GM21381 (cell line): ENCODE measurements at regions not wholly inside any gene's neighbourhood (a gene's known extent, or its start where the extent isn't known, plus 50 kb on each side); places are given as distances from the start of the nearest gene placed in this dataset.
"Not testable (repeated sequence)": the region's sequence is repeated elsewhere in the genome, so short reads cannot be mapped to it uniquely, and the experiment has no call there.

Experiments
- ATAC-seq: cut with Tn5 transposase; IDR thresholded peaks from one replicate; pipeline ENCODE4 v1.9.1; 2021; ENCODE audit warnings: mild to moderate bottlenecking, moderate library complexity; ENCODE audit not compliant: unreplicated experiment

DNA sequence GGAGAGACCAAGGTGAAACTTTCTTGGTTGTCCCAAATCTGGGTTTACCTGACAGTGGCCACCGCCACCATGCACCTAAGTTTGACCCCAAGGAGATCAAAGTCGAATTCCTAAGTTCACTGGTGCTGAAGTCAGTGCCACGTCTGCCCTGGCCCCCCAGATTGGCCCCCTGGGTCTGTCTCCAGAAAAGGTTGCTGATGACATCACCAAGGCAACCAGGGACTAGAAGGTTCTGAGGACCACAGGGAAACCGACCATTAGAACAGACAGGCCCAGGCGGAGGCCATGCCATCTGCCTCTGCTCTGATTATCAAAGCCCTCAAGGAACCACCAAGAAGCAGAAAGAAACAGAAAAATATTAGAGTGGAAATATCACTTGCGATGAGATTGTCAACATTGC, 91.2 kb downstream of the DLL1 start:
- no peak for ATAC-seq

DNA sequence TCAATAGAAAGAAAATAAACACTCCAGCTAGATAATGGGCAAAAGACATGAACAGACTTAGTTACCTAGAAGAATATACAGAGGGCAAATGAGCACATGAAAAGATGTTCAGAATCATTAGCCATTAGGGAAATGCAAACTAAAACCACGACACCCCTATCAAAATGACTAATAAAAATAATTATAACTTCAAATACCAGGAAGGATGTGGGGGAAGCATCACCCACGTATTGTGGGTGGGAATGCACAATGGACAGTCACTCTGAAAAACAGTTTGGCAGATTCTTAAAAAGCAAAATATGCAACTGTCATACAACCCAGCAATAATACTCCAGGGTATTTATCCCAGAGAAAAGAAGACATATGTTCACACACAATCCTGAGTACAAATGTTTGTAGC, 92.6 kb downstream of the DLL1 start:
- no peak for ATAC-seq

DNA sequence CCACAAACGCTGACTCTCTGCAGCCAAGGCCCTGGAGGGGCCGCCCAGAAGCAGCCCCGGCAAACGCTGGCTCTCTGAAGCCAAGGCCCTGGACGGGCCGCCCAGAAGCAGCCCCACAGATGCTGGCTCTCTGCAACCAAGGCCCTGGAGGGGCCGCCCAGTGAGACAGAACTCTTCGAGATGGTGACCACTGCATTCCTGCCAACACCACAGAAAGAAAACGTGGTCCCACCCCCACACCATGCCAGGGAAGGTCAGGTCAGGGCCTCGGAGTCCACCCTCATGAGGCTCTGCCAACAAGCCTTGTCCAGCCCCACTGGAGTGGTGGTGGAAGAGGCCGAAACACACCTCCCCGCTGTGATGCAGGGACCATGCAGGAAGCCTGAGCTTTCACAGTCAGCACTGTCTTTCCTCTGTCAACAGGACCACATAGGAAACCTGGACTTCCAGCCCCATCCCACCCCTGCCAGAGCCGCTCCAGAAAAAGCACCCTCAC, 97.5 kb downstream of the DLL1 start:
- no peak for ATAC-seq

DNA sequence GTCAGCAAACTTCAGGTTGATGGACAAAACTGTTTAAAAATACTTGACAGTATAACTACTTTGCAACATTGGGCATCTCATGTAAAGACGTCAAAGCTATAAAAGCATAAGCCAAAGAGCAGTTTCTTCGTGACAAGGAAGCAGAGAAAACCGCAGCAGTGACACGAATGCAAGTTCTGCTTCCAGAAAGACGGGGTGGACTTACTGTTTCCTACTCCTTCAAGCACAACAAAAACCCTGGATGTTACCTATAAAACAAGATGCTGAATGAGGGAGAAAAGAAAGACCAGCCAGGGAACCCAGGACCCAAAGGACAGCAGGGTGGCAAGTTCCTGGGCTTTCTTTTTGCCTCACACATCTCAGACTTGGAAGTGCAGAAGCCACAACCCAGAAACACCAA, 98.0 kb downstream of the DLL1 start:
- ATAC-seq: no peak

DNA sequence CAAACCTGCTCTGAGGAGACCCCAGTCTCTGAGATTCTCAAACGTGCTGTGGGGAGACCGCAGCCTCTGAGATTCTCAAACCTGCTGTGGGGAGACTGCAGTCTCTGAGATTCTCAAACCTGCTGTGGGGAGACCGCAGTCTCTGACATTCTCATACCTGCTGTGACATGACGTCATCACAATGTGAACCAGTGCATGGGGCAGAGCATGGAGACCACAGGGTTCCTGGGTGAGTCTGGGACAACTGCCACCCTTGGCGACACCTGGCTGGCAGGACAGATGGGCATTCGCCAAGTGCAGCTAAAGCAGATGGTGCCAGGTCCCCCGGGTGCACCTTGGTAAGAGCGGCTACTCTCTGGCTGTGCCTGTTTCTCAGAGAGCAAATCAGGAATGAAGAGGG, 98.8 kb downstream of the DLL1 start:
- not testable (repeated sequence) for ATAC-seq

DNA sequence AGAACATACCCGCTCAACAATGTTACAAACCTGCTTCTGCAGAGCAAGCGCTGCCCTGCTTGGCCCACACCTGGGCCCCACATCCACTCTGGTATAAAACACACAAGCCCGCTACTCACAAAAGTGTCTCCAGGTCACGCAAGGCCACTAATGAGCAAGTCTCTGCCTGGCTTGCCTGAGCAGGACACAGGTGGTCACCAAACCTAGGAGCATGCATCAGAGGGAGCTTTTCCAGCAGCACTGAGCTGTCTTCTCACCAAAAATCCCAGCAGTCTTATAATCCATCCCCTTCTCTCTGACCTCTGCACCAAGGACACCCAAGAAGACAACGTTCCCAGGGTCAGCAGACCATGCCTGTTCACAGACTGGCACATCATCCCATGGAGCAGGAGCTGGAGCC, 100.8 kb downstream of the DLL1 start:
- no peak for ATAC-seq

DNA sequence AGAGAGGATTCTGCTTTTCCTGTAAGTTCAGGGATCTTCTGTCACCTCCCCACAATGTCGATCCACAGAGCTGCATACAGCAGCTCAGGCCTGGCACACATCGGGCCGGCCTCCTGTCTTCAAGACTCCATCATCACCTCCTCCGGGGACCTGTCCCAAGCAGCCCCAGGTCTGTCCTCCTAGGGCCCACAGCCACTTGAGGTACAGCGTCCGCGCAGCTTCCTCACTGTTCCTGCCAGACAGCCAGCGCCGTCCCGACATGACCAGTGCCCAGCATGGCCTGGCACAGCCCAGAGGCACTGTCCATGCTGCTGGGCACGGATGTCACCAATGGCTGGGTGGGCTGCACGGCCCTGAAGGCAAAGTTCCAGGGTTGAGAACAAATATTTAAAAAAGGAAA, 101.6 kb downstream of the DLL1 start:
- no peak for ATAC-seq

DNA sequence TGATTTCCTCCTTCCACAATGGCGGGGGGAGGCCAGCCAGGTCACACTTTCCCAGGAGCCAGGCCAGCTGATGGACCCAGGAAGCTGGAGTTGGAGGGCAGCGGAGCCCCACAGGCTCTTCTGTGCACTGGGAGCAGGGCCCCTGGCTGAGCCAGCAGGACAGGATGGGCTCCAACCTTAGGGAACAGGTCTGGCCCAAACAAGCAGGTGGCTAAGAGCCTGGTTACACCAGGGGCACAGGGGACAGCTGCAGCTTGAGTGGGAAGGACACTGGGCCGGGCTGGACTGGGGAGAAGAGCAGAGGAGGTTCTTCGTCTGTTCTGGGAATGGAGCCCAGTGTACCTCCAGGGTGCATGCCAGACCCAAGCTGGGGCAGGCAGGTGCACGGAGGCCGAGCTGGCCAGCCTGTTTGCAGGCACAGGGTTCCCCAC, 102.3 kb downstream of the DLL1 start:
- no peak for ATAC-seq

DNA sequence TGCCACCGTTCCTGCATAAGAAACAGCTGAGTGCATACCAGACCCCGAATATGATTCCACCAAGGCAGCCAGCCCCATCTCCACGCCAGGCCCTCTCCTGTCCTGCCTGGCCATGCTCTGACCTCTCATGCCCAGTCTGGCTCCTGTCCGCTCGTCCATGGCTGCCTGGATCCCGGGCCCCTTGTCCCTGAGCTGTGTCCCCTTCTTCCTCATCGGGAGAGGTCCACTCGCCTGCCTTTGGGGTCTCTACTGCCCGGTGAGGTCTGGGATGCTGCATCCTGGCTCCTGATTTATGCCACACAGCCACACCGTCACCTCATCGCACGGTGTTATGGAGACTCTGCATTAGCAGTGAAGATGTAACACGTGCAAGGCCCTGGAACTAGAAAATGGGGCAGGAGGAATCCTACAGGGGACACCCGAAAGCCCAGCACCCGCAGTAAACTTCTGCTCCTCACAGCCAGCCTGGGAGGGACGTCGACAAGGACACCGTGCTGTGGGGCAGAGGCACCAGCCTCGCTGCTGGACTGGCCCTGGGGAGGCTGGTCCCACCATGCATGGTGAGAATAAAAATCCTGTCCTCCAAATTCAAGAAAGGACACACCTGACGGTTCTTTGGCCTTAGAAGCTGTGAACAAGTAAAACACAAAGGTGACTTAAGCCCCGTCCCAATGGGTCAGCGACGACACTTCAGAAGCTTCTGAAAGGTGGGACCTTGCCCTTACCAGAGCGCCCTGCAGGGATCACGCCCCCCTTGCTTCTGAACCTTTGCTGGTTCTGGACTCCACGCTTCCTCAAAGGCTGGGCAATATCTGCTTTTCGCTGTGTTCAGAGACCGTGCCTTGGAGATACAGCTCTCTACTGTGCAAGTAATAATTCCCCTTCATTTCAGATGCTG, 103.0 kb downstream of the DLL1 start:
- ATAC-seq: no peak

DNA sequence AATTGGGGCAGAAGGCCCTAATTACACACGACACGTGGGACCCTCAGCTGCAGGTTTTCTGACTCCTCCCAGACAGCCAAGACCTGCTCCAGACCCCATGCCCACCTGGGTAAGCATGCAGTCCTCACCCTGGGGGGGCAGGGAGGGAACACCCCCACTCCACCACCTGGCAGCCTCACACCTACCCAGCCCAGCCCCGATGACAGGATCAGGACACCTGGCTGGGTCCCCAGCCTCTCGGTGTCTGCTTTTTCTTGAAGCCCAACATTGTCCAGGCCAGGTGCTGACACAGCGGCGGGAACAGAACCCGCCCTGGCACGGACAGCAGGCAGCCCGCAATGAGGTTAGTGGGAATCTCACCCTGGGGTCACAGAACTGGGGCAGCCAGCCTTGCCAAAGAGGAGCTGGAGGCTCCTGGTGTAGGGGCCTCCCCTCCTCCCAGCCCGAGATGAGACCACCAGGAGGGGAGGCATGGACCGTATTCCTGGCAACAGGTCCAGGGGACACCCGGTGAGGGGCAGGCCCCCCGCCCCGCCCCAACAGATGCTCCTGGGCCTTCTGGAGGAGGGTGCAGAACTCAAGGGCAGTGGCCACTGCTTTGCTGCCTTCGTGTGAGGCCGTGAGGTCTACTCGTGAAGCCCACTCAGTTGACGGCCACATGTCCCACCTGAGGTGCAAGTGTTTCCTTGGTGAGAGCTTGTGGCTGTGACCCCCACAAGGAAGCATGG, 103.8 kb downstream of the DLL1 start:
- no peak for ATAC-seq

DNA sequence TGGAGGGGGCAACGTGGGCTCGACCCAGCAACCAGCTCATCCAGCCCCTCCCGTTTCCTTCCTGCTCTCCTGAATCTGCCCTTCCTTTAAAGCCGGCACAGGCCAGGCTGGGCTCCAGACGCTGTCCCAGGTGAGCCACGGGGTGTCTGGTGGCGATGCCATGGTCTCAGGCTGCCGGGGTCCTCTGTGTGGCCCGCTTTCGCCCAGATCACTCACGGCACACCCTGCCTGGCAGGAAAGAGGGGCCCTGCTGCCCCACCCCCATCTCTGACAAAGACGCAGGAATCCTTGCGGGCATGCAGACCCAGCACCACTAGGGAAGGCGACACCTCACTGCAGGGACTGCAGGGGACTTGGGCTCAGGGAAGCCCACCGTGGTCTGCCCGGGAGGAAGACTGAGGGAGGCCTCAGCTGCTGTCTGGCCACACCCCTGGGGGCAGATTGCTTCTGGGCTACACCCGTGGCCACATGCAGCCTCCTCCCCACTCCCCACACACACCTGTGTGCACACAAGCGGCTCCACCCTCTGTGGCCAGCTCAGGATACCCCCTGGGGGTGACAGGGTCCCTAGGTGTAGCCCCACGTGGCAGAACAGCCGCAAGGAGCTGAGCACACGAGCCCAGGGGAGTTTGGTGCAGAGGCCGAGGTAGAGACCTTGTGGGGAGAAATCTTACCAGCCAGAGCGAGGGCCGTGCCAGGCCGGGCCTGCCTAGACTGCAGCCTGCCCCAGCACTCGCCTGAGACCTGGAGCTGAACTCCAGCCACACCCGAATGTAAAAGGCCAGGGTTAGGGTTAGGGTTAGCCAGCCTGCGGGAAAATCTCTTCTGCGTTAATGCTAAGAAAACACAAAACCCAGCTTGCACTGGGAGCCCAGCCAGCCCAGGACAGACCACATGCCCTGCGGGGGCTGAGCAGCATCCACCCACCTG, 104.6 kb downstream of the DLL1 start:
- no peak for ATAC-seq

DNA sequence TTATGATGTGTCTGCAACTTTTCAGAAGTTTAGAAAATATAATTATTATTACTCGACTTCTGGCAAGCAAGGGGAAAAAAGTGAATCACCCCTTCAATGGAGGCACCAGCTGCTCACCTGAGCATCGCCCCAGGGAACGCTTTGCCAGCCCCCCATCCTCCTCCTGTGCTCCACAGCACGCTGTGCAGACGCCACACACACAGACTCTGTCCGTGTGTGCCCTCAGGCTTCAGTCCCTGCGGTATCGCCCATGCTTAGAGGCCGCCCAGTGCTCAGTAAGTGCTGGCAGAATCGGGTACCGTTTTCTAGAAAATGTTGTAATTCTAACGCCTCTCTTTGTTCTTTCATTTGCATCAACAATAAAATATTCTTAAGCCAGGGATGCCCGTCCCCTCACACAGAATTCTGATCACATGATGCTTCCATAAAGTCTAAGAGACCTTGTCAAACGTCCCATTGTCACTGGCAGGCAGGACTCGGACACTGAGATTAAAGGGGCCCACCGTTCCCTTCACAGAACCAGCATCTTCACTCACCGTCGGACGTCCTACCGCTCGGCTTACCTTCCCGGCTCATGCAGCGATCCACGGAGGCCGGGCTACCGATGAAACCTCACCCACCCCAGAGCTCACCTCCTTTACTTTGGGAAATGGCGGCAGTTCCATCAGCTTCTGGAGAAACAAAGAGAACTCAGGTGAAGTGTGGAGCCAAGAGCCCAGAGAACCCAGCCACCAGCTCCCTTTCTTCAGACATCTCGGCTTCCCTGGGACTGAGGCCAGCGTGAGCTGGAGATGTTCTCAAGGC, 105.5 kb downstream of the DLL1 start:
- no peak for ATAC-seq

DNA sequence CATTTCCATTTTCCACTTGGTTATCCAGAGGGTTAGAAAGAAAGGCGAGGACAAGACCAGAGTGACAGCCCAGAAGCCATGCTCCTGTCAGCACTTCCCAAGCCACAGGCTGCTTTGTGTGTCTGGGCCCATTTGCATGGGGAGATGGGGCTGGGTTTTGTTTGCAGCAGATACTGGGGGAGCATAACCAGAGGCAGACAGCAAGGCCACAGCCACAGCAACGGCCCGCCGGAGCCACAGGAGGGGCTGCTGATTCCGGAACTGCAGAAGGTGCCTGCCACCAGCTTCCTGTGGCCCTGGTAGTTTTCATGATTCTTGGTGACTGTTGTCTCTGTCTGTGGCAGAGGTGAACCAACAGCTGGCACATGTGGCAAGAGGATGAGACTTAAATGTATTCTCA, 106.6 kb downstream of the DLL1 start:
- ATAC-seq: no peak

DNA sequence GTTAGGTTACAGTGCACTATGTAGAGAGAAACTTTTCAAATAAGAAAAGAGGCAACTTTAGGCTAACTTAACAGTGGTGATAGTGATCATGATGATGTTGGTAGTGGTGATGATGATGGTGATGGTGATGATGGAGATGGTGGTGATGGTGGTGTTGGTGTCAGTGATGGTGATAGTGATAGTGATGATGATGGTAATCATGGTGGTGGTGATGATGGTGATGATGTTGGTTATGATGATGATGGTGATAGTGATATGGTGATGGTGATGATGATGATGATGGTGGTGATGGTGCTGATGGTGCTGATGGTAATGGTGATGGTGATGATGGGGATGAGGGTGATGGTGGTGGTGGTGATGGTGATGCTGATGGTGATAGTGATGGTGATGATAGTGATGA, 107.4 kb downstream of the DLL1 start:
- ATAC-seq: no peak

DNA sequence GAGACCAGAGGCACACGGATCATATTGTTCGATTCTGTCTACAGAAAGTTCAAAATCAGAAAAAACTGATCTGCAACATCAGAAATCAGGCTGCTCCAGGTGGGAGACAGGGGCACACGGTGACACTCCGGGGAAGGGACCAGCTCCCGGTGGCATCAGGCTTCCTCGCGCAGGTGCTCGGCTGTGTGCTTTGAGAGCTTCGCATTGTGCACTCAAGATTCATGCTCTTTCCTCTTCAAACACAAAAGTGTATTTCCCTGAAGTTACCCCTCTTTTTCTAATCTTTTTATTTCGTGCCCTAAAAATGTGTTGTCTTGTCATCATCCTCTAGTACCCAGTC, 108.1 kb downstream of the DLL1 start:
- no peak for ATAC-seq

DNA sequence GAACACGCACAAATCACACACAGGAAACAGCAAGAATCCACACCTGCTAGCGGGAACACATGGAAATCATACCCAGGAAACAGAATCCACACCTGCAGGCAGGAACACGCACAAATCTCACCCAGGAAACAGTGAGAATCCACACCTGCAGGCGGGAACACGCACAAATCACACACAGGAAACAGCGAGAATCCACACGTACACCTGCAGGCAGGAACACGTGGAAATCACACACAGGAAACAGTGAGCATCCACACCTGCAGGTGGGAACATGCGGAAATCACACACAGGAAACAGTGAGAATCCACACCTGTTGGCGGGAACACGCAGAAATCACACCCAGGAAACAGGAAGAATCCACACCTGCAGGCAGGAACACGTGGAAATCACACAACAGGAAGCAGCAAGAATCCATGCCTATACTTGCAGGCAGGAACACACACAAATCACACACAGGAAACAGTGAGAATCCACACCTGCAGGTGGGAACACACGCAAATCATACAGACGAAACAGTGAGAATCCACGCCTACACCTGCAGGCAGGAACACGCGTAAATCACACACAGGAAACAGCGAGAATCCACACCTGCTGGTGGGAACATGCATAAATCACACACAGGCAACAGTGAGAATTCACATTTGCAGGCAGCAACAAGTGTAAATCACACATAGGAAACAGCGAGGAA, 108.6 kb downstream of the DLL1 start:
- no peak for ATAC-seq

DNA sequence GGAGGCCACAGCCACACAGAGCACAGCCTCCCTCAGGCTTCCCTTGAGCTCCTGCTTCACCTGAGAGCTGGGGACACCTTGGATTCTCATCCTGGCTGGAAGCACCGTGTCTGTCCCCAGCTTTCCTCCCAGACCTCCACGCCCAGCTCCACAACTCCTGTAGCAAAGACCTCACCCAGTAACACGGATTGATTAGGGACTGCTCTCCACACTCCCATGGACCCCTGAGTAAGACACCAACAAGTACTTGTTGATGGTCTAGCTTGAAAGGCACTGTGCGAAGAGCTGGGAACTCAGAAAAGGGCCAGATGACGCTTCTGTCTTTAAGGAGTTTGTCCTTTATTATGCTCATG, 109.6 kb downstream of the DLL1 start:
- no peak for ATAC-seq

DNA sequence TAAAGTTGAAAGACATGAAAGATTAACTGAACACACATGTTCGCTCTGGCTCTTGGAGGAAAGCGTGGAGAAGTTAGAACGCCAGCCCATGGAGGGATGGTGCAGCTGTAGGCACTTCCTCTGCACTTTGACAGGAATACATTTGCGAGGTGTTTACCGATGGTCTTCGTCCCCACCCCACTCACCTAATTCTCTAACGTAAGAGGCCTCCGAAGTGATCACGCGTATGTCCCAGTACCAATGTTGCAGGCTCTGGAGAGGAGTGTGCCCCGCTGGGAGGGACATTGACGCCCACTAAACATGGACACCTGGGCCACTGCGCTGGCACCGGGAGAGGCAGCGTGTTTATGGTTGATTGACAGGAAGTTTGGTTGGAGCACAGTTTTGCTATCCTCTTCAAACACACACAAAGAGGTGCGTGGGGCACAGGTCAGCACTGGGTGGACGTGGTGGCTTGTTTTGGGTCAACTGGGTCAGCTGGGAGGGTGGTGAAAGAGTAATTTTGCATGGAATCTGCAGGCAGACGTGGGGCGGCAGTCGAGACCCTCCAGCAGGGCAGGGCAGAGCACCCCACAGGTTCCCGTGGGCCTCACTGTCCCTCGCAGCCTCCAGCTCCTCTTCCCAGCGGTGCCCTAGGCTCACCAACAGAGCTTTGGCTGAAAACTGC, 110.1 kb downstream of the DLL1 start:
- no peak for ATAC-seq

DNA sequence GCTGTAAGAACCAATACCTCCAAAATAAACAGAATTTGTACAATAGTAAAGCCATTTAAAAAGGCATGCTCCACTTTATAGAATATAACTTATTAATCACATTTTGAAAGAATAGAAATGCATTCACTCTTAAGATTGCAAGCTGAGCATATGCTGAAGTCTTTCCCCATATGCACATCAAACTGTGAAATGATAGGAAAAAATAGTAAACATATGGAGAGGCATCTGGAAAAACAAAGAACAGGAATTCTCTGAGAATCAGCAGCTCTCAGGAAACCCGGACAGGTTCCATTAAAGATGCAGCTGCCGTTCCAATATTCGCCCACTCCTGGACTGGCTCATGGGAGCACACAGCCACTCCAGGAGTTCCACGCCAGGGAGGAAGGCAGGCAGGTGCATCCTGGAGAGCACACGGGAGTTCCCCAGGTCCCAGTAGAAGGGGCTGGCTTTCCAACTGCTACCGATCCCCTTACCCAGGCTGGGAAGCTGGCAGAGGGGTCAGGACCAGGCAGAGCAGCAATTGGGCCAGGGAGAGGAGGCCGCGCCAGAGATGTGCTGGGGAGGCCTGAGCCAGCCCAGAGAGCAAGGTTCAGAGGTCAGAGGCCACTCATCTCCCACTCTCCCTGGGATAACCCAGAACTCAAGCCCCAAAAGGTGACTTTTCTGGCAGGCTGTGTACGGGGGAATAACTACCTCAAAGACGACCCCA, 111.1 kb downstream of the DLL1 start:
- ATAC-seq: no peak
